ENCODE measurements at regions not wholly inside any gene's neighbourhood (a gene's known extent, or its start where the extent isn't known, plus 50 kb on each side); places are given as distances from the start of the nearest gene placed in this dataset.

DNA sequence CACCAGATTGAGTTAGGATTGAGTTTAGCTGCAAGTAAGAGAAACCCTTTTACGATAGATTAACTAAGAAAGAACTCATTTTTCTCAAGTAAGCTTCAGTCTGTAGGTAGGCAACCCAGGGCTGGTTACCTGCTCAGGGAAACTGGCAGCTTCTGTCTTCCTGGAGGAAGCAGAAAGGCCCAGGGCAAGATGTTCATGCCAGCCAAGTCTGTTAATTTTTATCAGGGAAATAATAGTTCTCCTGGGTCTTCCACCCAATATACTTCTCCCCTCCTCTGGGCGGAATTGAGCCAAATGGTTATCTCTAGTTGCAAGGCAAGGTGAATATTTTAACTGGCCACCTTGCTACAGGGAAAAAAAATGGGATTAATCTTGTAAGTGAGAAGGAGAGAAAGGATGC, 98.2 kb downstream of the UTRN start:
- no peak overlapping the region for H3T11ph ChIP-seq (ENCODE audit: low read length)
- DNase-seq: no peak
- H3K9me3 ChIP-seq (ENCODE audit: control insufficient read depth, low read depth, low read length): peaks cover 6% of the 10 kb centered on the region
- H2AK5ac ChIP-seq (ENCODE audit: insufficient read length, low read length): no peak overlapping the region
- no peak overlapping the region for H3K14ac ChIP-seq (ENCODE audit: insufficient read depth, low read length)
- no peak overlapping the region for H2BK12ac ChIP-seq (ENCODE audit: insufficient read length, low read depth, low read length)
- Mint-ChIP-seq H3K4me3 (no peak overlapping the region), H3K27me3 (ENCODE audit: low read depth) (no peaks in the 10 kb centered on the region), H3K4me1 (peaks cover 2 to 7% of the 10 kb centered on the region in 2 experiments), H3K27ac (no peak overlapping the region), H3K36me3 (ENCODE audit: insufficient read depth in 1 of 3, low read depth in 3 of 3) (peaks cover 12 to 25% (median 21%) of the 10 kb centered on the region in 3 experiments), H3K9me3 (peaks cover 15 to 21% of the 10 kb centered on the region in 2 experiments)
- H3K4me1 ChIP-seq (ENCODE audit: insufficient read depth, low read length): no peaks in the 10 kb centered on the region
- TF ChIP-seq, protein P1, sequence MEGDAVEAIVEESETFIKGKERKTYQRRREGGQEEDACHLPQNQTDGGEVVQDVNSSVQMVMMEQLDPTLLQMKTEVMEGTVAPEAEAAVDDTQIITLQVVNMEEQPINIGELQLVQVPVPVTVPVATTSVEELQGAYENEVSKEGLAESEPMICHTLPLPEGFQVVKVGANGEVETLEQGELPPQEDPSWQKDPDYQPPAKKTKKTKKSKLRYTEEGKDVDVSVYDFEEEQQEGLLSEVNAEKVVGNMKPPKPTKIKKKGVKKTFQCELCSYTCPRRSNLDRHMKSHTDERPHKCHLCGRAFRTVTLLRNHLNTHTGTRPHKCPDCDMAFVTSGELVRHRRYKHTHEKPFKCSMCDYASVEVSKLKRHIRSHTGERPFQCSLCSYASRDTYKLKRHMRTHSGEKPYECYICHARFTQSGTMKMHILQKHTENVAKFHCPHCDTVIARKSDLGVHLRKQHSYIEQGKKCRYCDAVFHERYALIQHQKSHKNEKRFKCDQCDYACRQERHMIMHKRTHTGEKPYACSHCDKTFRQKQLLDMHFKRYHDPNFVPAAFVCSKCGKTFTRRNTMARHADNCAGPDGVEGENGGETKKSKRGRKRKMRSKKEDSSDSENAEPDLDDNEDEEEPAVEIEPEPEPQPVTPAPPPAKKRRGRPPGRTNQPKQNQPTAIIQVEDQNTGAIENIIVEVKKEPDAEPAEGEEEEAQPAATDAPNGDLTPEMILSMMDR (conservative IDR thresholded peaks at IDR 0.05): no peak
- H3K79me1 ChIP-seq (ENCODE audit: insufficient read depth, low read depth, low read length, poor library complexity, severe bottlenecking): peaks cover 3% of the 10 kb centered on the region
- H2BK120ac ChIP-seq (ENCODE audit: low read depth, low read length, poor library complexity, severe bottlenecking): no peak overlapping the region
- no peaks in the 10 kb centered on the region for H3K23me2 ChIP-seq (ENCODE audit: insufficient read length, low read depth, low read length, poor library complexity, severe bottlenecking)
- no peak overlapping the region for H3K23ac ChIP-seq (ENCODE audit: insufficient read length, low read depth, low read length)
- H4K20me1 ChIP-seq (ENCODE audit: control insufficient read depth, insufficient read depth, insufficient read length): no peaks in the 10 kb centered on the region
- no peak overlapping the region for H4K5ac ChIP-seq (ENCODE audit: insufficient read length, low read depth, low read length)
- no peak overlapping the region for H2BK15ac ChIP-seq (ENCODE audit: low read depth, low read length)
- H4K91ac ChIP-seq (ENCODE audit: insufficient read length, low read depth, low read length): no peak overlapping the region
- no peak overlapping the region for H3K4me2 ChIP-seq (ENCODE audit: insufficient read depth, insufficient read length, low read length)
- WGBS (ENCODE audit: extremely low coverage, insufficient read length, low lambda C conversion rate): no CpG with 5 or more reads among the region's 2 CpGs
- no peak overlapping the region for H3K27ac ChIP-seq (ENCODE audit: insufficient read length, low read depth, low read length)
- no peak overlapping the region for H3K18ac ChIP-seq (ENCODE audit: insufficient read length, low read depth, low read length)
- no peak overlapping the region for H3K4ac ChIP-seq (ENCODE audit: low read depth, low read length)
- no peak overlapping the region for H2AFZ ChIP-seq (ENCODE audit: low read length)
- no peak overlapping the region for H4K8ac ChIP-seq (replicated peaks; ENCODE audit: insufficient read length, low read depth, low read length)
- no peak overlapping the region for H2BK20ac ChIP-seq (ENCODE audit: low read depth, low read length, poor library complexity, severe bottlenecking)
- peaks cover 2% of the 10 kb centered on the region; the same call in 1 of the 2 replicates for H3K79me2 ChIP-seq (ENCODE audit: insufficient read depth, low read length)
- no peak overlapping the region for H3K56ac ChIP-seq (ENCODE audit: insufficient read length, low read depth, low read length)
- no peak overlapping the region for H2BK5ac ChIP-seq (ENCODE audit: insufficient read length, low read length)
- H3K9ac ChIP-seq (ENCODE audit: extremely low read depth, insufficient read length, low read length): no peak overlapping the region
- no peaks in the 10 kb centered on the region for H3K27me3 ChIP-seq (ENCODE audit: insufficient read depth, low read length)

Measured in H9 (cell line).